ENCODE measurements at regions not wholly inside any gene's neighbourhood (a gene's known extent, or its start where the extent isn't known, plus 50 kb on each side); places are given as distances from the start of the nearest gene placed in this dataset.

GRCh38 chr3:152043620-152044019, 170.2 kb downstream of the SUCNR1 start:
- POLR2A ChIA-PET: no interaction called here
- CTCF ChIA-PET: no interaction called here
- H2AFZ ChIP-seq (ENCODE audit: low read depth): no peak overlapping the region
- no peaks in the 10 kb centered on the region for H3K9me2 ChIP-seq
- no peak overlapping the region for H3K9ac ChIP-seq
- H3K36me3 ChIP-seq (replicated peaks in 1 of 2; ENCODE audit: control insufficient read depth in 1 of 2, insufficient read depth in 2 of 2, low read length in 1 of 2): no peaks in the 10 kb centered on the region
- no peak for TF ChIP-seq USF1 (IDR thresholded peaks at IDR 0.05; ENCODE audit: borderline replicate concordance, low read depth)
- no peak for TF ChIP-seq USF2 (IDR thresholded peaks at IDR 0.05; ENCODE audit: borderline replicate concordance, low read depth, low read length)
- no peak for TF ChIP-seq EP300 (IDR thresholded peaks at IDR 0.05; ENCODE audit: borderline replicate concordance in 1 of 2, low read depth in 1 of 2, low read length in 1 of 2)
- H3F3A ChIP-seq (replicated peaks; ENCODE audit: insufficient read depth): no peaks in the 10 kb centered on the region
- WGBS (ENCODE audit: low lambda C conversion rate): 26% methylated on average over 3 of the region's 3 CpGs
- H3K27me3 ChIP-seq (ENCODE audit: insufficient read depth): no peaks in the 10 kb centered on the region
- H4K20me1 ChIP-seq (ENCODE audit: insufficient read depth): no peaks in the 10 kb centered on the region
- H3K27ac ChIP-seq (ENCODE audit: low read depth in 2 of 2, low read length in 1 of 2): no peak overlapping the region
- H3K4me2 ChIP-seq: no peak overlapping the region
- no peaks in the 10 kb centered on the region for H3K4me1 ChIP-seq (ENCODE audit: control insufficient read depth in 1 of 2, insufficient read depth in 2 of 2, low read depth in 1 of 2, low read length in 1 of 2)
- DNase-seq: no peak
- 0 out of 2 replicates have a peak, but pooled peaks cover 1% of the 10 kb centered on the region for H3K9me3 ChIP-seq
- H3K4me3 ChIP-seq (ENCODE audit: low read depth in 2 of 2, low read length in 1 of 2): no peak overlapping the region
- no peaks in the 10 kb centered on the region for H3K79me2 ChIP-seq (ENCODE audit: insufficient read depth)

- no peak overlapping the region for H3K9ac ChIP-seq
- no peak for TF ChIP-seq FOXJ3 (CRISPR knock-in tag; IDR thresholded peaks at IDR 0.05)
- TF ChIP-seq MAX (IDR thresholded peaks at IDR 0.05; ENCODE audit: low read depth): no peak
- no peak for TF ChIP-seq GABPA (IDR thresholded peaks at IDR 0.05; ENCODE audit: low read depth)
- TF ChIP-seq YY1 (IDR thresholded peaks at IDR 0.05; ENCODE audit: low read depth): no peak
- no peak for TF ChIP-seq RCOR1 (IDR thresholded peaks at IDR 0.05; ENCODE audit: low read length)
- TF ChIP-seq RXRA (IDR thresholded peaks at IDR 0.05; ENCODE audit: borderline replicate concordance, low read depth): no peak
- no peak for TF ChIP-seq TAF1 (IDR thresholded peaks at IDR 0.05; ENCODE audit: borderline replicate concordance, low read depth, low read length)
- no peak for TF ChIP-seq ELF1 (IDR thresholded peaks at IDR 0.05)
- no peak for TF ChIP-seq SMC3 (IDR thresholded peaks at IDR 0.05; ENCODE audit: low read depth, low read length)
- TF ChIP-seq MEF2A (IDR thresholded peaks at IDR 0.05; ENCODE audit: borderline replicate concordance, low read depth): no peak
- TF ChIP-seq PBX3 (IDR thresholded peaks at IDR 0.05): no peak
- TF ChIP-seq IRF3 (IDR thresholded peaks at IDR 0.05; ENCODE audit: low read depth, low read length): no peak
- no peak for TF ChIP-seq POLR2AphosphoS5 (IDR thresholded peaks at IDR 0.05; ENCODE audit: low read depth, low read length)
- TF ChIP-seq MXI1 (IDR thresholded peaks at IDR 0.05; ENCODE audit: low read depth, low read length): no peak
- no peaks in the 10 kb centered on the region for H3K36me3 ChIP-seq (replicated peaks in 1 of 2; ENCODE audit: control insufficient read depth in 1 of 2, insufficient read depth in 2 of 2, low read length in 1 of 2)
- no peak for DNase-seq
- H3K27ac ChIP-seq (ENCODE audit: low read depth in 2 of 2, low read length in 1 of 2): no peak overlapping the region
- no peaks in the 10 kb centered on the region for H3K79me2 ChIP-seq (ENCODE audit: insufficient read depth)
- no peak overlapping the region for H2AFZ ChIP-seq (ENCODE audit: low read depth)
- 65% methylated on average over 2 of the region's 2 CpGs for WGBS (ENCODE audit: low lambda C conversion rate)
- H3K27me3 ChIP-seq (ENCODE audit: insufficient read depth): no peaks in the 10 kb centered on the region
- H3K9me3 ChIP-seq: no peaks in the 10 kb centered on the region
- H3K4me2 ChIP-seq: no peak overlapping the region
- no peak overlapping the region for H3K4me3 ChIP-seq (ENCODE audit: low read depth in 2 of 2, low read length in 1 of 2)
- H4K20me1 ChIP-seq (ENCODE audit: insufficient read depth): no peaks in the 10 kb centered on the region
- H3K4me1 ChIP-seq (ENCODE audit: control insufficient read depth in 1 of 2, insufficient read depth in 2 of 2, low read depth in 1 of 2, low read length in 1 of 2): no peaks in the 10 kb centered on the region
- CTCF ChIA-PET: interaction anchor here (1.0 kb wide), 1 partner anchor 478 kb away, joined by 3 read pairs; no protein-coding TSS in a partner anchor
- H3F3A ChIP-seq (replicated peaks; ENCODE audit: insufficient read depth): no peaks in the 10 kb centered on the region
- POLR2A ChIA-PET: no interaction called here
- no peaks in the 10 kb centered on the region for H3K9me2 ChIP-seq
These were observed 172.8 kb downstream of the SUCNR1 start for GRCh38 chr3:152046280-152046679.
